NCI-H187 treated with DMSO at 0.1 percent for 48 hours (cell line): ENCODE measurements at regions not wholly inside any gene's neighbourhood (a gene's known extent, or its start where the extent isn't known, plus 50 kb on each side); places are given as distances from the start of the nearest gene placed in this dataset.

ENCODE experiments used
- DNase-seq: peaks from one replicate; lab custom pipeline; 2025; lab: John Stamatoyannopoulos, UW

DNA sequence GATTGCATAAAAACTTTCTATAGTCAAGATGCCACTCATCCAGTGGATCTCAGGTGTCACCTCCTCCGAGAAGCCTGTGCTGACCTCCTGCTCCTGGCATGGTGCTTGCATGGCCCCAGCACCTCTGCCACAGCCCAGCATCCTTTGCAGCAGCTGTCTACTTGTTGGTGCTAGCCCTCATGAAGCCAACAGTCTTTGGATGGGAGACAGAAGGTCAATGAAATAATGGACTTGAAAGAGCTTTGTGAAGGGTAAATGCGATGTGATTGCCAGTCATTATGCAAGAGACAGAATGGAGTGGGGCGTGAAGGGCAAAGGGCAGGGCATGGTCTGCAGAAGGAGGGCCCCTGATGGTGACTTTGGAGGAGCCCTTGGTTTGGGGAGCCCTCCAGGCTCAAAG is 63.0 kb upstream of the CLMN start:
- no peak for DNase-seq

DNA sequence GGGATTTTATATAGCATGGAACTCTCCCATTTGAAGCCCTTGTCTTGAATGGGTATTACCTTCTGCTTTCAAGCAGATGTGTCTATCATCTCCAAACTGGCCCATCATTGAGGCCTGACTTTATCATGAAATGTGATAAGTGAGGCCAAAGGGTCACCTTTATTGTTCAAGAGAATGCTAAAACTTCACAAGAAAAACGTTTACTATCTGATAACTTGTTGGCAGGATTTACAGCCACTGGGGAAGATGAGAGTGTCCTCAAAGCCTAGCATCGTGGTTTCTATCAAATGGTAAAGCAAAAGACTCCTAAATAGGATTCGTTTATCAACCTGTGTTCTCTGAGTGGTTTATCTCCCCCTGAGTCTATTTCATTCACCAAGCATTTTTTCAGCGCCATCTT is 62.0 kb upstream of the CLMN start:
- no peak for DNase-seq

DNA sequence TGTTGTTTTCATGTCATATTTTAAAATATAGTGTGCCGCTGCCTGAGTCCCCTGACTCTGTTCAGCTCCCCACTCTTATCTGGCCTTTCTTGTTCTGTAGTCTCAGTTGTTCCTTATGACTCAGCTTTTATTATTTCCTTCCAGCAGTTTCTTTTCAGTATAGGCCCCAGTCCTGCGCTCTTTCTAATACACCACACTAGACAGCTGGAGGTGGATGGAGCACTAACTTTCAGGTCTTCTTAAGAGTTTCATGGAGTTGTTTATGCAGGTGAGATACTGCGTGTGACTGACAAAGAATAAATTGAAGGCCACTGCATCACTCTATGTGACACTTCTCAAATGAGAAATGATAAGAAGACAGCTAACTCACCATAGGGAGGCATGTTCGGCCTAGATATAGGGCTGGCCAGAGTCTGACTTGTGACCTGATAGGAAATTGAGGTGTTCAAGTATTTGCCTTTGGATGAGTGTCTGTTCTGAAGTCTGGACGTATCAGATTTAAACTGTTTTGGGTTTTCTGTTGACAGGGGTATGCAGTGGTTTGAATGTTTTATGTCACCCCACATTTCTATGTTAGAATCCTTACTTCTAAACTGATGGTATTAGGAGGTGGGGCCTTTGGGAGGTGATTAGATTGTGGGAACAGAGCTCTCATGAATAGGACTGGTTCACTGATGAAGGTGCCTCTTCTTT is 60.8 kb upstream of the CLMN start:
- no peak for DNase-seq

DNA sequence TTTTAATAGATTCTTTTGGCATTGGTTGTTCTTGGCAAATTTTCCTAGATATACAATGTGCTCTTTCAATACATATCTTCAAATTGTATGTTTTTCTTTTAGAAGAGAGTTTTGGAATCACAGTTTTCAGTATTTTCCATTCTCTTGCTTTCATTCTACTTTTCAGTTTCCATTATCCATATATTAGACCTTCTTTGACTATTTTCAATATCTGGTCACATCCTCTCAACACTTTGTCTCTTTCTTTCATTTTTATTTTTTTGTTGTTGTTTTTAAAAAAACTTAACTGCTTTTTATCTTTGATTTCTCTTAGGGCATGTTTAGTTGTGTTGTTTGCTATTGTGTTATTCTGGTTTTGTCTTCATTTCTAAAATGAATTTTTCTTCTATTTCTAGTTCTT is 59.9 kb upstream of the CLMN start:
- no peak for DNase-seq

DNA sequence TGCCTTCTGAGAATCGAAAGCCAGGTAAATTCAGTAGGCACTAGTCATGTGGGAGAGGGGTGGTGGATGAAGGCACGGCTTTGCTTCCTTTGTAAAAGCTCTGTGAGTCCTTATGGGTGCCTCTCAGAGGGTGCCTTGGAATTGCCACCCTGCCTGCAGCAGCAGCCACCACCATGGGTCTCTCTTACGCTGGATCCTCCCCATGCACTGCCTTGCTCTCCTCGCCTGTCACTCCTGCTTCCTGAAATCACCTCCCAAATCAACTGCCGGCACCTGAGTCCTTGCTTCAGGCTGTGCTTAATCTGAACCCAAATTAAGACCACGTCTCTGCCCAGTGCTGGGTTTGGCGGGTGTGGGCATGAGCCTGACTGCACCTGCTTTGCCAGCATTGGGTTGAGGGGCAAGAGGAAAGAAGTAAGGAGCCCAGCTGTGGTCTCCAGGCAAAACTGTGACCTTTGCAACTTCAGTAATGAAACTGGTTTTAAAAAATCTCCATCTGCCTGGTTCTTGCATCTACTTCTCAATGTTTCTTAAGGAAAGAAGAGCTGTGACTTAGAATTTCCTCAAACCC is 55.9 kb upstream of the CLMN start:
- no peak for DNase-seq

DNA sequence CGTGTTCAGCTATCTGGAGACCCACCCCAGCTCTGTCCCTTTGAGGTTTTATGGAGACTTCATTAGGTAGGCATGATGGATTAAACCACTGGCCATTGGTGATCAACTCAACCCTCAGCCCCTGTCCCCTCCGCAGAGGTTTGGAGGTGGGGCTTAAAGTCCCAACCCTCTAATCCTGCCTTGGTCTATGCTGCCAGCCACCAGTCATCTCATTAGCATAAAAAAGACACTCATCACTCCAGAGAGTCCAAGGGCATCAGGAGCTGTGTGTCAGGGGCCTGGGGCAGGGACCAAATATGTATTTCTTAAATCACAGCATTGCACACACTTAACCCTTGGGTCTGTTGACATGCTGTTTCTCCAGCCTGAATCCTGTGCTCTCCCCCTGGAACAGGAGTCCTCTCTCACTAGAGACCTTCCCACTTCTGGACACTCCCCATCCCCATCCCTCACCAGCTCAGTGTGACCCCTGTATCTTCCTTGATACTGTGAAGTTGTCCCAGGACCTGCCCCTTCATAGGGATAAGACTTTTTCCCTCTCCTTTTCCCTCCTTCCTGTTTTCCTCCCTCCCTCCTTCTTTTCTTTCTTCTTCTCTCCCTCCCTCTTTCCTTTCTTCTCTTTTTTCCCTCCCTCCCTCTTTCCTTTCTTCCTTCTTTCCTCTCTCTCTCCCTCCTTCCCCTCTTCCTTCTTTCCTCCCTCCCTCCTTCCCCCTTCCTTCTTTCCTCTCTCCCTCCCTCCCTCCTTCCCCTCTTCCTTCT is 54.7 kb upstream of the CLMN start:
- DNase-seq, result no peak

DNA sequence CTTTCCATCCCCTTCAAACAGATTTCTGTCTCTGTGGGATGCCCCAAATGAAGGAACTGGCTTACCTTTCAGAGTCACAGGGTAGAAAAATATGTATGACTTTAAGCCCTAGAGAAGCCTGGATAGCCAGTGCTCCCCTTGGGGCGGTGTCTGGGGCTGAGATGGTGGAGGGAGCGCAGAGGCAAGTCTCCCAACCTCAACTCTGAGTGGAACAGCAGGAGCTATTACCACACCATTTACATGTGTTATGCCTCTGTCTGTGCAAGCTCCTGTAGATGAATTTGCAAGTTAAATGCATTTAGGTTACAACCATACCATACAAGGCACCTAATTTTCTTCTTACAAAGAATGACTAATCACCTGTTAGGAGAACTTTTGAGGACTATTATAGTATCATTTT is 50.4 kb upstream of the CLMN start:
- DNase-seq, result no peak
